ENCODE measurements at regions not wholly inside any gene's neighbourhood (a gene's known extent, or its start where the extent isn't known, plus 50 kb on each side); places are given as distances from the start of the nearest gene placed in this dataset.

- peak; percentile 97 for ATAC-seq
- DNase-seq, result peak; percentile 88
- Histone ChIP-seq H3K9ac (ENCODE audit: low read length) (peak overlapping the region; percentile 28; the same call in 1 of the 2 replicates), H3K4me2 (ENCODE audit: low read length) (peak overlapping the region; percentile 49), H3K4me3 (ENCODE audit: low read length) (no peak overlapping the region), H2AFZ (ENCODE audit: low read length) (no peak overlapping the region), H3K9me2 (replicated peaks; ENCODE audit: low read length) (no peaks in the 10 kb centered on the region), H3K27me3 (ENCODE audit: low read length) (no peaks in the 10 kb centered on the region), H3K79me2 (ENCODE audit: low read length) (no peaks in the 10 kb centered on the region), H3K4me1 (ENCODE audit: insufficient read depth, low read length) (peaks cover 21% of the 10 kb centered on the region), H3K27ac (ENCODE audit: low read length) (peak overlapping the region; percentile 89), H4K20me1 (ENCODE audit: low read length) (no peaks in the 10 kb centered on the region), H3F3A (ENCODE audit: low read length, unreplicated experiment) (no peaks in the 10 kb centered on the region), H3K9me3 (ENCODE audit: low read length) (no peaks in the 10 kb centered on the region), H3K36me3 (ENCODE audit: low read depth, low read length) (no peaks in the 10 kb centered on the region)
- CTCF ChIA-PET, result interaction anchor here (0.6 to 1.1 kb wide), 3 partner anchors 12 to 203 kb away, joined by 3 to 5 read pairs (median 4); no protein-coding TSS in a partner anchor
- TF ChIP-seq EZH2 (IDR thresholded peaks at IDR 0.05; ENCODE audit: low read length, unreplicated experiment), result no peak
- 0 out of 2 replicates have a peak, but pooled peaks have one; percentile 14 for TF ChIP-seq CTCF (conservative IDR thresholded peaks at IDR 0.05; ENCODE audit: low read depth, low read length)
- POLR2A ChIA-PET (ENCODE audit: unreplicated experiment), result no interaction called here
- intact Hi-C loops (cut with micrococcal nuclease), result no loop called here
- BruUV-seq (replicated peaks), result no TSS peak
These were observed 54.4 kb downstream of the ARL6IP4 start for GRCh38 chr12:123034865-123035264.

GRCh38 chr12:123034022-123034541, 53.6 kb downstream of the ARL6IP4 start:
- H3K4me3 ChIP-seq (ENCODE audit: low read length), result no peak overlapping the region
- intact Hi-C loops (cut with micrococcal nuclease), result no loop called here
- no peak overlapping the region for H2AFZ ChIP-seq (ENCODE audit: low read length)
- POLR2A ChIA-PET (ENCODE audit: unreplicated experiment), result no interaction called here
- H3F3A ChIP-seq (ENCODE audit: low read length, unreplicated experiment), result no peaks in the 10 kb centered on the region
- BruUV-seq (replicated peaks), result no TSS peak
- H3K9me2 ChIP-seq (replicated peaks; ENCODE audit: low read length), result no peaks in the 10 kb centered on the region
- no peaks in the 10 kb centered on the region for H4K20me1 ChIP-seq (ENCODE audit: low read length)
- CTCF ChIA-PET, result interaction anchor here (1.1 kb wide), 1 partner anchor 204 kb away, joined by 3 read pairs; no protein-coding TSS in a partner anchor
- no peaks in the 10 kb centered on the region for H3K36me3 ChIP-seq (ENCODE audit: low read depth, low read length)
- peak overlapping the region; percentile 89 for H3K27ac ChIP-seq (ENCODE audit: low read length)
- TF ChIP-seq EZH2 (IDR thresholded peaks at IDR 0.05; ENCODE audit: low read length, unreplicated experiment) (no peak), EZH2phosphoT487 (IDR thresholded peaks at IDR 0.05; ENCODE audit: borderline replicate concordance, low read length) (no peak), CTCF (conservative IDR thresholded peaks at IDR 0.05; ENCODE audit: low read depth, low read length) (no peak)
- H3K27me3 ChIP-seq (ENCODE audit: low read length), result no peaks in the 10 kb centered on the region
- peaks cover 21% of the 10 kb centered on the region for H3K4me1 ChIP-seq (ENCODE audit: insufficient read depth, low read length)
- peak overlapping the region; percentile 38 for H3K4me2 ChIP-seq (ENCODE audit: low read length)
- no peaks in the 10 kb centered on the region for H3K79me2 ChIP-seq (ENCODE audit: low read length)
- ATAC-seq (no peak), DNase-seq (no peak)
- H3K9ac ChIP-seq (ENCODE audit: low read length), result peak overlapping the region; percentile 28; the same call in 1 of the 2 replicates
- no peaks in the 10 kb centered on the region for H3K9me3 ChIP-seq (ENCODE audit: low read length)

GRCh38 chr12:123033392-123034021, 53.0 kb downstream of the ARL6IP4 start:
- Histone ChIP-seq H3K9ac (ENCODE audit: low read length) (no peak overlapping the region), H3K79me2 (ENCODE audit: low read length) (no peaks in the 10 kb centered on the region), H3K27ac (ENCODE audit: low read length) (peak overlapping the region; percentile 89), H3K4me3 (ENCODE audit: low read length) (no peak overlapping the region), H2AFZ (ENCODE audit: low read length) (no peak overlapping the region), H3K27me3 (ENCODE audit: low read length) (no peaks in the 10 kb centered on the region), H3K9me2 (replicated peaks; ENCODE audit: low read length) (no peaks in the 10 kb centered on the region), H3K4me1 (ENCODE audit: insufficient read depth, low read length) (peaks cover 21% of the 10 kb centered on the region), H3K9me3 (ENCODE audit: low read length) (no peaks in the 10 kb centered on the region), H3K36me3 (ENCODE audit: low read depth, low read length) (no peaks in the 10 kb centered on the region), H4K20me1 (ENCODE audit: low read length) (no peaks in the 10 kb centered on the region), H3K4me2 (ENCODE audit: low read length) (no peak overlapping the region), H3F3A (ENCODE audit: low read length, unreplicated experiment) (no peaks in the 10 kb centered on the region)
- DNase-seq, result no peak
- BruUV-seq (replicated peaks), result no TSS peak
- no peak for TF ChIP-seq EZH2phosphoT487 (IDR thresholded peaks at IDR 0.05; ENCODE audit: borderline replicate concordance, low read length)
- no peak for TF ChIP-seq EZH2 (IDR thresholded peaks at IDR 0.05; ENCODE audit: low read length, unreplicated experiment)
- no peak for TF ChIP-seq CTCF (conservative IDR thresholded peaks at IDR 0.05; ENCODE audit: low read depth, low read length)
- ChIA-PET POLR2A (ENCODE audit: unreplicated experiment) (no interaction called here), CTCF (no interaction called here)
- no peak for ATAC-seq
- intact Hi-C loops (cut with micrococcal nuclease), result no loop called here

Measured in PC-3 (cell line).